HG02759 (cell line): ENCODE measurements at regions not wholly inside any gene's neighbourhood (a gene's known extent, or its start where the extent isn't known, plus 50 kb on each side); places are given as distances from the start of the nearest gene placed in this dataset.
"Not testable (repeated sequence)": the region's sequence is repeated elsewhere in the genome, so short reads cannot be mapped to it uniquely, and the experiment has no call there.

Experiments
- ATAC-seq: cut with Tn5 transposase; IDR thresholded peaks from one replicate; pipeline ENCODE4 v1.9.1; 2021; ENCODE audit warnings: mild to moderate bottlenecking, moderate library complexity; ENCODE audit not compliant: unreplicated experiment

GRCh38 chrX:10676235-10676957 lies 56.0 kb upstream of the MID1 start:
- no peak for ATAC-seq

DNA sequence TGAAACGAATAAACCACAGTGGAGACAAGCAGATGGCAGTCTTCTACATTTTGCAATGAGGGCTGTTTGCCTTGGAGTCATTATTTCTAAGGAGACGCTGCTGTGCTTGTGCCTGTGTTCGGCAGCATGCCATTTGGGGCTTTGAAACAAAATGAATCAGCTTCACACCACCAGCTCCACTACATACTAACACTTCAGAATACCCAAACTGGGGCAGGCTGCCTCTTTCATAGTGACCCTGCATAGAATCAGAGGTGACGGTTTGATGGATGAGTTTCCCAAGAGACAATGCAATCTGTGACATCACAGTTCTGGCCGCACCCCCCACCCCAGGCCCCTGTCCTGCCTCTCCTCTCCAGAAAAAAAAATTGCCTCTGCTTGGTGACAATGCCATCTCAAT lies 57.1 kb upstream of the MID1 start:
- no peak for ATAC-seq

DNA sequence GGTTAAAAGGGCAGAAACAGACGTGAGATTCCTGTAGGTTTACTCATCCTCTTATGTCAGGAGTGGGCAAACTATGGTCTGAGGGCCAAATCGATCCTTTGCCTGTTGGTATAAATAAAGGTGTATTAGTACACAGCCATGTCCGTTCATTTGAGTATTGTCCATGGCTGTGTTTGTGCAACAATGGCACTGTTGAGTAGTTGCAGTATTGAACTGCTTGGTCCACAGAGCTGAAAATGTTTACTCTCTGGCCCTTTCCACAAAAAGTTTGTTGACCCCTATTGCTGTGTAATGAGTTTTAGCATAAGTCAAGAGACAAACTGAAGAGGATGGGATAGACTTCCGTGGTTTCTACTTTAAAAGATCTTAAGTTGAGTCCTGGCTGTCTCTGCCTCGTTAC lies 59.0 kb upstream of the MID1 start:
- ATAC-seq, result no peak

GRCh38 chrX:10681167-10681566 lies 60.8 kb upstream of the MID1 start:
- no peak for ATAC-seq

- not testable (repeated sequence) for ATAC-seq
Observed at GRCh38 chrX:10683631-10684030, 63.2 kb upstream of the MID1 start.

- no peak for ATAC-seq
Observed at GRCh38 chrX:10685923-10686595, 65.7 kb upstream of the MID1 start.

DNA sequence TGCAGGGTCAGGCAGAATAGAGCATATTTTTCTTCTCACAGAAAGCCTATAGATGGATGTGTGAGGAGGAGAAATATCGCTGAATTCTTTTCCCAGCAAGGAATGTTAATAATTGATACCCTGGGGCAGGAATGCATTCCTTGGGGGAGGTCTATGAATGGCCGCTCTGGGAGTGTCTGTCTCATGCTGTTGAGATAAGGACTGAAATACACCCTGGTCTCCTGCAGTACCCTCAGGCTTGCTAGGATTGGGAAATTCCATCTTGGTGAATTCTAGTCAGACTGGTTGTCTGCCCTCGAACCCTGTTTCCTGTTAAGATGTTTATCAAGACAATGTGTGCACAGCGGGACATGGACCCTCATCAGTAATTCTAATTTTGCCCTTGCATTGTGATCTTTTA lies 71.4 kb upstream of the MID1 start:
- ATAC-seq, result not testable (repeated sequence)

DNA sequence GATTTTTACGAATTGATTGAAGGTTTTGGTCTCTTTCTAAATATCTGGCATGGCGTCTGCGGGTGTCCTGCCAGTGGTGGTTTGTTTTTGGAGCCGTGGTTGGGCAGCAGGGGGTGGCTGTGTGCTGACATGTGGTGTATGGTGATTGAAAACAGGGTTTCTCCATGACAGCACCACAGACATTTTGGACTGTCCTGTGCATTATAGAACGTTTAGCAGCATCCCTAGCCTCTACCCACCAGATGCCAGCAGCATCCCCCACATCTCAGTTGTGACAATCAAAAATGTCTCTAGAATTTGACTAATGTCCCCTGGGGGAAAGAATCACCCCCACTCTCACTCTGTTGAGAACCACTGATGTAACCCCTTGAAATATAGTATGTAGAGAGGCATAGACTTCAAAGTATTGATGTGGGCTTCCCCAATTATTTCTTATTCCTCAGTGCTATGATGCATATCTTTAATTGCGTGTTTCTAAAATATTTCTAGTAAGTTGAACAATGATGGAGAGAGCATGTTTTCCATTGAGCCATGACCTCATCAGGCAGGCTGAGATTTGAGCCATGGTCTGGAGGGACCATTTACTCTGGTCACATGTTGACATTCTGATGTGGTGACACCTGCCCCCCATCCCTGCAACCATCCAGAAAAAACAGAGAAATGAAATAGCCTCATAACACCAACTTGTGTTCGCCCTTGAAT lies 77.4 kb upstream of the MID1 start:
- ATAC-seq, result no peak

GRCh38 chrX:10698318-10698640 lies 77.9 kb upstream of the MID1 start:
- ATAC-seq, result no peak

DNA sequence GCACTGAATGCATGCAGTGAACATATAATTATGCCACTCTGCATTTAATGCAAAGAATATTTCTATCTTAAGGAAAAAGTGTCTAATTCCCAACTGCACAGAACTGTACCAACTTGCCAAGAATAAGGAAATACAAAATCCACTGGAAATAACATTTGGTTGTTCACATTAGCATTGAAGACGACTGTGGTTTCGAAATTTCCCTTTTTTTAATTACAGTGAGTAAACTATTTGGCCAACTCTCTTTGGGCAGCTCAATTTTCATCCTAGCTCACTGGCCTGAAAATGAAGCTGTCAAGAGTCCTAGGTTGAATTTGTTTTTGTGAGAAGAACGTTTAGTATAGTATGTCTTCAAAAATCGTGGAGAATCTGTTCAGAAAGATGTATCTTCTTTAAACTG lies 81.6 kb upstream of the MID1 start:
- no peak for ATAC-seq

DNA sequence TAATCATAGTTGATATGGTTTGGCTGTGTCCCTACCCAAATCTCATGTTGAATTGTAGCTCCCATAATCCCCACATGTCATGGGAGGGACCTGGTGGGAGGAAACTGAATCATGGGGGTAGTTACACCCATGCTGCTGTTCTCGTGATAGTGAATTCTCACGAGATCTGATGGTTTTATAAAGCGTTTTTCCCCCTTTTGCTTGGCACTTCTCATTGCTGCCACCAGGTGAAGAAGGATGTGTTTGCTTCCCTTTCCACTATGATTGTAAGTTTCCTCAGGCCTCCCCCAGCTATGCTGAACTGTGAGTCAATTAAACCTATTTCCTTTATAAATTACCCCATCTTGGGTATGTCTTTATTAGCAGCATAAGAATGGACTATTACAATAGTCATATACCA lies 86.0 kb upstream of the MID1 start:
- not testable (repeated sequence) for ATAC-seq

DNA sequence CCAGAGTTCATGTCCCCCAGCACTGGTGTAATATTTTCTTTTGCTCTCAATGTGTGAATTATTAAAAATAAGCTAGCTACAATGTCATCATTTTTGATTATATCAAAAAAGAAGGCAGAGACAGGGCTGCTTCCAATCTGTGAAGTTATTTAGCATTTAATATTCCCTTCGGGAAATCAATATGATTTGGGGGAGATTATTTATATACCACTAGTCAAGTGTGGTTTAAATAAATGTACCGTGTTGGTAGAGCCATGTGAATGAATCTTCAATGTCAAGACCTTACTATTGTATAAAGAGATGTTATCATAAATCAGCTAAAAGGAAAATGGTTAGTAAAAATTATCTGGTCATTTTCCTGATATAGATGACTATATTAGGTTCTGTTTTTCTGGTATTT lies 87.4 kb upstream of the MID1 start:
- ATAC-seq, result no peak

DNA sequence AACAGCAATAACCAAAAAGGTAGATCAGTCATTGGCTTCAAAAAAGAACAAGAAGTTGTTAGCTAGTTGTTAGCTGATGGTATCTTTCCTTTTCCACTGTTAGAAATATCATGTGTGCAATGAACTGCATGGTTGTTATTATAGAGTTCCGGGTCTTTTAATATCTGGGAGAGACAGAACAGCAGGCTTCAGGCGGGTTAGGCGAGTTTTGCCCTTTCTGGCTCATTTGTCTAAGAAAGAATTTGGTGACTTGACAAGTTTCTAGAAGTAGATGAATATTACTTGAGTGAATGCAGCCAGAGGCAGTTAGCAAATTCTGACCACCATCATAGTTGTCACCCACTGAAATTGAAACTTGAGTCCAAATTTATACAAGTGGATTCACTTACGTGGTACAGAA lies 88.9 kb upstream of the MID1 start:
- no peak for ATAC-seq

DNA sequence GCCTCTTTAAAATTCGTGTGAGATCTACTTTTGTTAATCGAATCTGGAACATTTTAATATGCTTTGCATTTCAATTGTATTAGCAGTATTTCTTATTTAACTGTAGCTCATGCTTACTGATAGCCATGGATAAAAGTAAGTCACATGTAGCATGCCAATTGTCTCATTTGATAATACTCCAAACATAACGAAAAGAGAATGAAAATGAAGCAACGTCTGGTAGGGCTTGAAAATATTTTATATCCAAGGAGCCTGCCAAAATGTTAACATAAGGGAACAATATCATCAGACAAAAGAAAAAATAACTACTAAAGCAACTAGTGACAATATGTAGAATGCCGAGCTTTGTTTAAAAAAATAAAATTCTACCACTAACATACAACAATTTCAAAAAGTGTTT lies 94.1 kb upstream of the MID1 start:
- ATAC-seq, result no peak

GRCh38 chrX:10722851-10723250 lies 102.5 kb upstream of the MID1 start:
- no peak for ATAC-seq

- ATAC-seq, result no peak
Observed at GRCh38 chrX:10725071-10725470, 104.7 kb upstream of the MID1 start.

GRCh38 chrX:10726647-10727046 lies 106.3 kb upstream of the MID1 start:
- no peak for ATAC-seq

DNA sequence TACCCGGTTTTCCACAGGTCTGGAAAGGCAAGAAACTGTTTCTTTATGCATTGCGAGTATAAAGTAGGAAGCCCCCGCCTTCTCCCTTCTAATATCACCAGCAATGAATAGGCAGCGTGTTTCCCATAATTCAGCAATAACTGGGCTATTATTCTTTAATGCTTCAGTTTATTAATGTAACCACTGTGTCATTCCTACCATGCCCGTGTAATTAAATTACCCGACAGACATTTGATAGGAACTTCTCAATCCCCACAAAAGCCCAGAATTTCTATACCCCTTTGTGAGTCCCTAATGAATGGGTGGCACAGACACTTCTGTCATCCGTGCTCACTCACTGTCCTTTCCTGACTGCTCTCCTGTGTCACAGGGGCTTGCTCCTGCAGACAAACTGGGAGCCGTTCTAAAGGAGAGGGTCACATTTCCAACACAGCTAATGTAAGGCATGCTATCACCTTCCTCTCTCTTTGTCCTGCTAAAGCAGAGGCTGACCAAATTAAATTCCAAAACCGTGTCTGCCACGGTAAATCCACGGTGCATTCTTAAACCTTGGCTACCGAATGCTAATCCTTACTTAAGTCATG lies 108.5 kb upstream of the MID1 start:
- ATAC-seq, result no peak

DNA sequence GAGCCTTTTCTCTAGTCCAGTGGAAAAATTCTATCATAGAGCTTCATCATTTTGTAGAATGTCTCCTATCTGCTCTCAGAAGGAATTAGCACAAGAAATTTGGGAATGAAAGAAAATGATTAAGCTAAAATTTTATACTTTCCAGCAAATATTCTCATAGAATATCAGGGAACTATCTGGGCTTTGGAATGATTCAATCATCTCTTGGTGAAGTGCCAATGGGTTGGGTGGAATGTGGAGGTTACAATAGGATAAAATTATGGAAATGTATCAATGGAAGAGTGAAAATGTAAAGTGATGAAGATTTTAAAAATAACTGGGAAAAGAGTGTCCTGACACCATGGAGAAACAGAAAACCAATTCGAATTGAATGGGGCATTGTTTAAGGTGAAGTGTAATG lies 119.0 kb upstream of the MID1 start:
- ATAC-seq, result no peak

DNA sequence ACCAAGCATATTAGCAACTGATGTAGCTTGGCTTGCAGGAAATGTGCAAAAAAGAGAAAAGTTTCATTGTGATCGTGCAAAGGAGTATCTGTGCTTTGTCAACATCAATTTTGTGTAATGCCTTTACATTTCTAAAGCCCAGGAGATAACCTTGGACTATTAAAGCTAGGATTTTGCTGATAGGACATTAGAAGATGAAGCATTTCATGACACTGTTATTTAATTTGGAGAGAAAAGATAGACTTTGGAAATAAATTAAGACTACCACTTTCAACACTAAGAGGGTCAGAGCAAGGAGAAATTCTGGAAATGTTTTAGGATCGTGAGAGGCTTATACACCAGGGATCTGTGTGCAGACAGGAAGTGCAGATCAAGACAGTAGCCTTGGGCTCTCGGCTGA lies 120.6 kb upstream of the MID1 start:
- no peak for ATAC-seq

GRCh38 chrX:10741550-10741949 lies 121.2 kb upstream of the MID1 start:
- ATAC-seq, result no peak

- no peak for ATAC-seq
Observed at GRCh38 chrX:10743476-10743875, 123.1 kb upstream of the MID1 start.
